ENCODE measurements at regions not wholly inside any gene's neighbourhood (a gene's known extent, or its start where the extent isn't known, plus 50 kb on each side); places are given as distances from the start of the nearest gene placed in this dataset.
"Not testable (repeated sequence)": the region's sequence is repeated elsewhere in the genome, so short reads cannot be mapped to it uniquely, and the experiment has no call there.

DNA sequence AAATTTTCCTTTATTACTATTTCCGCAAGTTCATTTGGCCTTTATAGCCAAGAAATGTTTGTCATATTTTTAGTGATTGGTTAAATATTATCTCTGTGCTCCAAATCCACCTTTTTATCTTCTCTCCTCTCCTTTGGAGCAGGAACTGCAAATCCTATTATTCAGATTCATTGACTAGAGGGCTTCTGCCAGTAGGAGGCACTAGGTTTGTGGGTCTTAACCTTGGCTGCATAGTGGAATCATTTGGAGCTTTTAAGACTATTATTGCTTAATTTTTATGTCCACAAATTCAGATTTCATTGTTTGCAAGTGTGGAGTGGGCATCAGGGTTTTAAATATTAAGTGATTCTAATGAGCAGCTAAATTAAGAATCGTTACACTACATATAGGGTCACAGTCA, 75.3 kb upstream of the SYT10 start:
- no peak for DNase-seq (ENCODE audit: low spot score)
- FAIRE-seq, result no peak

- no peak for DNase-seq (ENCODE audit: low spot score)
- FAIRE-seq, result no peak
Observed at GRCh38 chr12:33519566-33519965, 79.9 kb upstream of the SYT10 start.

DNA sequence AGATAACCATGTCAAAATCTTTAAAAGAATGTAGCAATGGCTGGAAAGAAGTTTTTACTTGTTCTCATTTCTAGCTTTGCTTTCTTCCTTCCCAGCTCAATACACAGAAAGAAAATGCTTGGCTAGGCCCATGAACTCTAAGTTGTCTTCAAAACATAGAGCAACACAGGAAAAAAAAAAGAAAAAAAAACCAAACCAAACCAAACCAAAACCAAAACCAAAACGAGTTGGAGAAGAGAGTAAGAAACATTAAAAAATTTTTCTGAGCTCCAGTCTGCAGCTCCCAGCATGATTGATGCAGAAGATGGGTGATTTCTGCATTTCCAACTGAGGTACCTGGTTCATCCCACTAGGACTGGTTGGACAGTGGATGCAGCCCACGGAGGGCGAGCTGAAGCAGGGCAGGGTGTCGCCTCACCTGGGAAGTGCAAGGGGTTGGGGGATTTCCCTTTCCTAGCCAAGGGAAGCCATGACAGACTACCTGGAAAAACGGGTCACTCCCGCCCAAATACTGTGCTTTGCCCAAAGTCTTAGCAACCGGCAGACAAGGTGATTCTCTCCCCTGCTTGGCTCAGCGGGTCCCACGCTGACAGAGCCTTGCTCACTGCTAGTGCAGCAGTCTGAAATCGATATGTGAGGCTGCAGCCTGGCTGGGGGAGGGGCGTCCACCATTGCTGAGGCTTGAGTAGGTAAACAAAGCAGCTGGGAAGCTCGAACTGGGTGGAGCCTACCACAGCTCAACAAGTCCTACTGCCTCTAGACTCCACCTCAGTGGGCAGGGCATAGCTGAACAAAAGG, 81.1 kb upstream of the SYT10 start:
- FAIRE-seq; DNase-seq (ENCODE audit: low spot score): not testable (repeated sequence)

GRCh38 chr12:33529031-33529430, 89.4 kb upstream of the SYT10 start:
- FAIRE-seq (no peak), DNase-seq (ENCODE audit: low spot score) (no peak)

GRCh38 chr12:33529810-33530209, 90.2 kb upstream of the SYT10 start:
- DNase-seq (ENCODE audit: low spot score) (no peak), FAIRE-seq (no peak)

GRCh38 chr12:33531261-33531660, 91.6 kb upstream of the SYT10 start:
- no peak for FAIRE-seq

GRCh38 chr12:33533527-33533926, 93.9 kb upstream of the SYT10 start:
- DNase-seq (ENCODE audit: low spot score), result no peak
- FAIRE-seq, result no peak

More at GRCh38 chr12:33531261-33531660, 91.6 kb upstream of the SYT10 start:
- DNase-seq (ENCODE audit: low spot score), result no peak

GRCh38 chr12:33536431-33536830, 96.8 kb upstream of the SYT10 start:
- no peak for DNase-seq (ENCODE audit: low spot score)
- no peak for FAIRE-seq

DNA sequence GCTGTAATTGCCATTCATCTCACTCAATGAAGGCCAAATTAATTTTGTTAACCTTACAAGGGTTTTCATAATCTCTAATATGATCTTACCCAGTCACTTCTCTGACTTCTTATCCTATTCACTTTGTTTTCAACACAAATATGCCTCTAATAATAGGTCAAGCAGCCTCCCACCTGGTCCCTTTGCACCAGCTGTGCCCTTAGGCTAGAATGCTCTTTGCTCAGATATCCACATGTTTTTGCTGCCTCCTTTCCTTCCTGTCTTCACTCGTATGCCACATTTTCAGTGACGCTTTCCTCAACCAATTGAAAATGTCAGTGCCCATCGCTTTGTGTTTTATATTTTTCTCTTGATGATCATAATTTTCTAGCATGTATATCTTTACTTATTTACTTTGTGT, 106.4 kb upstream of the SYT10 start:
- FAIRE-seq (no peak), DNase-seq (ENCODE audit: low spot score) (no peak)

DNA sequence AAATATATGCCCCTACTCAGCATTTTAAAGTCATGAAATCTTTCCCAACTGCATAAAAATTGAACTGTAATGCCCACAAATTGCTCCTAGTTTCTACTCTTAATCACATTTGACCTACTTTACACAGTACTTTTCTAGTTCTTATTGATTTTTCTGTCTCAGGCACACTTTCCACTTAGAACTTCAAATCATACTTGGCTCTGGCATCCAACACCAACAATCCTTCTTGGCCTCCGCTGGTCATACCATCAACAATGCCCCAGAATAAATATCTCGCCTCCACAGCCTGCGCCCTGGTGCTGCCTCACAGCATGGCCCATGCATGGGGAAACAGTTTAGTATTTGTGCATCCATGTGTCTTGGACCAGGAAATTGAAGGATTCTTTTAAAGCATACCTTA, 107.5 kb upstream of the SYT10 start:
- FAIRE-seq (no peak), DNase-seq (ENCODE audit: low spot score) (no peak)

GRCh38 chr12:33550214-33550613, 110.6 kb upstream of the SYT10 start:
- FAIRE-seq; DNase-seq (ENCODE audit: low spot score): not testable (repeated sequence)

DNA sequence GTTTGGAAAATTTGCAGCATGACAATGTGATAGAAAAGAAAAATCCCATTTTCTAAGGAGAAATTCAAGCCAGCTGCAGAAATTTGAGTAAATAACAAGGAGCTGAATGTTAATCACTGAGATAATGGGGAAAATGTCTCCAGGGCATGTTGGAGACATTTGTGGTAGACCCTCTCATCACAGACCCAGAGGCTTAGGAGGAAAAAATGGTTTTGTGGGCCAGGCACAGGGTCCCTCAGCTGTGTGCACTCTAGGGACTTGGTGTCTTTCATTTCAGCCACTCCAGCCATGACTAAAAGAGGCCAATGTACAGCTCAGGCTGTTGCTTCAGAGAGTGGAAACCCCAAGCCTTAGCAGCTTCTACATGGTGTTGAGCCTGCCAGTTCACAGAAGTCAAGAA, 111.4 kb upstream of the SYT10 start:
- DNase-seq (ENCODE audit: low spot score) (no peak), FAIRE-seq (no peak)

- FAIRE-seq, result no peak
- no peak for DNase-seq (ENCODE audit: low spot score)
Observed at GRCh38 chr12:33555128-33555527, 115.5 kb upstream of the SYT10 start.

- no peak for FAIRE-seq
- no peak for DNase-seq (ENCODE audit: low spot score)
Observed at GRCh38 chr12:33560653-33561208, 121.1 kb upstream of the SYT10 start.

DNA sequence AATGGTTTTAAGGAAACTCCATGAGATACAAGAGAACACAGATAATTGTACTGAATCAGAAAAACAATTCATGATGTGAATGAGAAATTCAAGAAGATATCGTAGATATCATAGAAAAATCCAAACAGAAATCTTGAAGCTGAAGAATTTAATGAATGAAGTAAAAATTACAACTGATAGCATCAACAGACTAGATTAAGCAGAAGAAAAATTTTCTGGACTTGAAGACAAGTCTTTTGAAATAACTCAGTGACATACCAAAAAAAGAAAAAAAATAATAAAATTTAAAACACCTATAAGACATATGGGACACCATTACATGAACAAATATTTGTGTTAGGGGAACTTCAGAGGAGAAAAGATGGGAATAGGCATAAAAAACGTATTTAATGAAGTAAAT, 122.8 kb upstream of the SYT10 start:
- no peak for DNase-seq (ENCODE audit: low spot score)
- no peak for FAIRE-seq

- no peak for FAIRE-seq
- no peak for DNase-seq (ENCODE audit: low spot score)
Observed at GRCh38 chr12:33566403-33566802, 126.8 kb upstream of the SYT10 start.

DNA sequence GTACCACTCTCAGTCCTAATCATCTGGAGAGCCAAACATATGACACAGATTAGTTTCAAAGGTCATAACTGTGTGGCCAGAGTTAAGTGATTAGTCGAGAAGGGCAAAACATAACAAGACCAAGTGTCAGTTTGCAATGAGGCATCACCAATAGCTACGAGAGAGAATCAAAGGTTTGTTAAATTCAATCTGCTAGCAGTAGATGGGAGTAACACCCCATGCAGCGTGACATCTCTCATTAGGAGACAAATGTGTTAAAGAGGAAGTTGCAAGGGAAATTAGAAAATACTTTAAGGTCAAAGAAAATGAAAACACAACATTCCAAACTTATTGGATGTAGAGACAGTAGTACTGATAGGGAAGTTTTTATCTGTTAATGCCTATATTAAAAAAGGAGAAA, 135.7 kb upstream of the SYT10 start:
- FAIRE-seq, result no peak
- no peak for DNase-seq (ENCODE audit: low spot score)

- DNase-seq (ENCODE audit: low spot score) (no peak), FAIRE-seq (no peak)
Observed at GRCh38 chr12:33581613-33582122, 142.0 kb upstream of the SYT10 start.

DNA sequence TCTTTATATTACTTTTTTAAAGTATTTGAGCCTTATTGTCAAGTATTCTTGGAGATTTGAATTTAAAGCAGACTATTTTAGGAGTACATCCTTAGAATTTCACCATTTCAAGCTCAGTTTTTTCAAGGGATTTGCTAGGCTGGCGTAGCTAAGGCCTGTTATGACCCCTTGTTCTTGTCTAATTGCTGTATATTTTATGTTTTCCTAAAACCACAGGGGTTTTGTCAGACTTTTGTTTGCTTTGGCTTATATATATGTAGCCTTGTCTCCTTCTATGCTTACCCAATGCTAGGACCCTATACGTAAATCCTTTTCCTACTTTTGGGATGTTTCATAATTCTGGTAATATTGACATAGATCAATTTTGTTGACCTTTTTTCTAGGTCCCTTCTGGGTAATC, 147.0 kb upstream of the SYT10 start:
- FAIRE-seq, result no peak
- DNase-seq (ENCODE audit: low spot score), result no peak

- FAIRE-seq (no peak), DNase-seq (ENCODE audit: low spot score) (peak; percentile 55)
Observed at GRCh38 chr12:33587354-33587753, 147.7 kb upstream of the SYT10 start.

DNA sequence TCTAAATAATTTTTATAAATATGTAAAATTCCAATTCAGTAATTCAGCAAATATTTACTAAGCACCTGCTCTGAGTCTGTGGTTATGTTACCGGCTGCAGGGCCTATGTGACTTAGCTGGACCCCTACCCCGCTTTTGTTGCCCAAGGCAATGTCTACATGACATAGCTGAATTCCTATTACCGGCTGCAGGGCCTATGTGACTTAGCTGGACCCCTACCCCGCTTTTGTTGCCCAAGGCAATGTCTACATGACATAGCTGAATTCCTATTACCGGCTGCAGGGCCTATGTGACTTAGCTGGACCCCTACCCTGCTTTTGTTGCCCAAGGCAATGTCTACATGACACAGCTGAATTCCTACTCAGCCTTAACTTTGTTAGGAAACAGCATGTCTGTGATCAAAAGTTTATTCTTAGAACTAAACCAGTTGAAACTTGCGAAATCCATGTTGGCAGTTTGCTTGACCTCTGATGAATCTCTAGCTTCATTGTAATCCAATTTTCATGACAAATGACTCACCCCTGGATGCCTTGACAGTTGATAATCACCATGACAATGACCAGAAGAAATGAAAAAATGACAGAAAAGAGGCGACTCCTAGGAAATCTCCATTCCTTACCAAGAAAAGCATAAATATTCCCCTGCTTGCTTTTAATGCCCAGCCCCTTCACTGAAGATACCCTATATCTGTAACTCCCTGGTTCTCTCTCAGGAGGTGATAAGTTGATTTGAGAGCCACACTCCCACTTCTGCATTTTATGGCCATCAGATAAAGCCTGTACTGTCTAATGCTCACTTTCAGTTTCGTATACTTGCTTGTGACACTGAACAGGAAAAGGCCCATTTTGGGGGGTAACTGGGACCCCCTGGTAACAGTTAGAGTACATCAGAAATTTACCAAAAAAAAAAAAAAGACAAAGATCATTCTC, 148.4 kb upstream of the SYT10 start:
- FAIRE-seq (no peak), DNase-seq (ENCODE audit: low spot score) (peak; percentile 67)
